ENCODE measurements at regions not wholly inside any gene's neighbourhood (a gene's known extent, or its start where the extent isn't known, plus 50 kb on each side); places are given as distances from the start of the nearest gene placed in this dataset.
A peak's percentile ranks its signal among the peaks of the same experiment; 100 is the strongest.

- no peak for TF ChIP-seq KAT7 (CRISPR knock-in tag; IDR thresholded peaks at IDR 0.05; ENCODE audit: borderline replicate concordance)
- TF ChIP-seq GRHL1 (CRISPR knock-in tag; conservative IDR thresholded peaks at IDR 0.05) = no peak
- TF ChIP-seq ZNF256 (CRISPR knock-in tag; conservative IDR thresholded peaks at IDR 0.05) = no peak
- TF ChIP-seq, protein P1, sequence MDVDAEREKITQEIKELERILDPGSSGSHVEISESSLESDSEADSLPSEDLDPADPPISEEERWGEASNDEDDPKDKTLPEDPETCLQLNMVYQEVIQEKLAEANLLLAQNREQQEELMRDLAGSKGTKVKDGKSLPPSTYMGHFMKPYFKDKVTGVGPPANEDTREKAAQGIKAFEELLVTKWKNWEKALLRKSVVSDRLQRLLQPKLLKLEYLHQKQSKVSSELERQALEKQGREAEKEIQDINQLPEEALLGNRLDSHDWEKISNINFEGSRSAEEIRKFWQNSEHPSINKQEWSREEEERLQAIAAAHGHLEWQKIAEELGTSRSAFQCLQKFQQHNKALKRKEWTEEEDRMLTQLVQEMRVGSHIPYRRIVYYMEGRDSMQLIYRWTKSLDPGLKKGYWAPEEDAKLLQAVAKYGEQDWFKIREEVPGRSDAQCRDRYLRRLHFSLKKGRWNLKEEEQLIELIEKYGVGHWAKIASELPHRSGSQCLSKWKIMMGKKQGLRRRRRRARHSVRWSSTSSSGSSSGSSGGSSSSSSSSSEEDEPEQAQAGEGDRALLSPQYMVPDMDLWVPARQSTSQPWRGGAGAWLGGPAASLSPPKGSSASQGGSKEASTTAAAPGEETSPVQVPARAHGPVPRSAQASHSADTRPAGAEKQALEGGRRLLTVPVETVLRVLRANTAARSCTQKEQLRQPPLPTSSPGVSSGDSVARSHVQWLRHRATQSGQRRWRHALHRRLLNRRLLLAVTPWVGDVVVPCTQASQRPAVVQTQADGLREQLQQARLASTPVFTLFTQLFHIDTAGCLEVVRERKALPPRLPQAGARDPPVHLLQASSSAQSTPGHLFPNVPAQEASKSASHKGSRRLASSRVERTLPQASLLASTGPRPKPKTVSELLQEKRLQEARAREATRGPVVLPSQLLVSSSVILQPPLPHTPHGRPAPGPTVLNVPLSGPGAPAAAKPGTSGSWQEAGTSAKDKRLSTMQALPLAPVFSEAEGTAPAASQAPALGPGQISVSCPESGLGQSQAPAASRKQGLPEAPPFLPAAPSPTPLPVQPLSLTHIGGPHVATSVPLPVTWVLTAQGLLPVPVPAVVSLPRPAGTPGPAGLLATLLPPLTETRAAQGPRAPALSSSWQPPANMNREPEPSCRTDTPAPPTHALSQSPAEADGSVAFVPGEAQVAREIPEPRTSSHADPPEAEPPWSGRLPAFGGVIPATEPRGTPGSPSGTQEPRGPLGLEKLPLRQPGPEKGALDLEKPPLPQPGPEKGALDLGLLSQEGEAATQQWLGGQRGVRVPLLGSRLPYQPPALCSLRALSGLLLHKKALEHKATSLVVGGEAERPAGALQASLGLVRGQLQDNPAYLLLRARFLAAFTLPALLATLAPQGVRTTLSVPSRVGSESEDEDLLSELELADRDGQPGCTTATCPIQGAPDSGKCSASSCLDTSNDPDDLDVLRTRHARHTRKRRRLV (CRISPR knock-in tag; IDR thresholded peaks at IDR 0.05) = no peak
- TF ChIP-seq NRL (CRISPR knock-in tag; IDR thresholded peaks at IDR 0.05; ENCODE audit: borderline replicate concordance) = no peak
- no peak for TF ChIP-seq ZNF430 (CRISPR knock-in tag; IDR thresholded peaks at IDR 0.05)
- TF ChIP-seq MBNL3 (CRISPR knock-in tag; conservative IDR thresholded peaks at IDR 0.05) = no peak
- TF ChIP-seq BCL6 (CRISPR knock-in tag; IDR thresholded peaks at IDR 0.05) = peak; percentile 92
- TF ChIP-seq KLF9 (CRISPR knock-in tag; IDR thresholded peaks at IDR 0.05; ENCODE audit: low read depth) = no peak
- no peak for TF ChIP-seq SYNCRIP (IDR thresholded peaks at IDR 0.05; ENCODE audit: insufficient read depth, low read depth, low read length)
- TF ChIP-seq, protein P2, sequence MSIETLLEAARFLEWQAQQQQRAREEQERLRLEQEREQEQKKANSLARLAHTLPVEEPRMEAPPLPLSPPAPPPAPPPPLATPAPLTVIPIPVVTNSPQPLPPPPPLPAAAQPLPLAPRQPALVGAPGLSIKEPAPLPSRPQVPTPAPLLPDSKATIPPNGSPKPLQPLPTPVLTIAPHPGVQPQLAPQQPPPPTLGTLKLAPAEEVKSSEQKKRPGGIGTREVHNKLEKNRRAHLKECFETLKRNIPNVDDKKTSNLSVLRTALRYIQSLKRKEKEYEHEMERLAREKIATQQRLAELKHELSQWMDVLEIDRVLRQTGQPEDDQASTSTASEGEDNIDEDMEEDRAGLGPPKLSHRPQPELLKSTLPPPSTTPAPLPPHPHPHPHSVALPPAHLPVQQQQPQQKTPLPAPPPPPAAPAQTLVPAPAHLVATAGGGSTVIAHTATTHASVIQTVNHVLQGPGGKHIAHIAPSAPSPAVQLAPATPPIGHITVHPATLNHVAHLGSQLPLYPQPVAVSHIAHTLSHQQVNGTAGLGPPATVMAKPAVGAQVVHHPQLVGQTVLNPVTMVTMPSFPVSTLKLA (IDR thresholded peaks at IDR 0.05) = no peak
- TF ChIP-seq MYC (CRISPR knock-in tag; IDR thresholded peaks at IDR 0.05; ENCODE audit: borderline replicate concordance) = no peak
- no peak for TF ChIP-seq CREB1 (IDR thresholded peaks at IDR 0.05)
- TF ChIP-seq CREB1 (CRISPR knock-in tag; IDR thresholded peaks at IDR 0.05) = no peak
- TF ChIP-seq, protein P3, sequence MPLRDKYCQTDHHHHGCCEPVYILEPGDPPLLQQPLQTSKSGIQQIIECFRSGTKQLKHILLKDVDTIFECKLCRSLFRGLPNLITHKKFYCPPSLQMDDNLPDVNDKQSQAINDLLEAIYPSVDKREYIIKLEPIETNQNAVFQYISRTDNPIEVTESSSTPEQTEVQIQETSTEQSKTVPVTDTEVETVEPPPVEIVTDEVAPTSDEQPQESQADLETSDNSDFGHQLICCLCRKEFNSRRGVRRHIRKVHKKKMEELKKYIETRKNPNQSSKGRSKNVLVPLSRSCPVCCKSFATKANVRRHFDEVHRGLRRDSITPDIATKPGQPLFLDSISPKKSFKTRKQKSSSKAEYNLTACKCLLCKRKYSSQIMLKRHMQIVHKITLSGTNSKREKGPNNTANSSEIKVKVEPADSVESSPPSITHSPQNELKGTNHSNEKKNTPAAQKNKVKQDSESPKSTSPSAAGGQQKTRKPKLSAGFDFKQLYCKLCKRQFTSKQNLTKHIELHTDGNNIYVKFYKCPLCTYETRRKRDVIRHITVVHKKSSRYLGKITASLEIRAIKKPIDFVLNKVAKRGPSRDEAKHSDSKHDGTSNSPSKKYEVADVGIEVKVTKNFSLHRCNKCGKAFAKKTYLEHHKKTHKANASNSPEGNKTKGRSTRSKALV (CRISPR knock-in tag; IDR thresholded peaks at IDR 0.05) = no peak
- no peak for TF ChIP-seq ZBTB21 (CRISPR knock-in tag; IDR thresholded peaks at IDR 0.05)
- TF ChIP-seq, protein P4, sequence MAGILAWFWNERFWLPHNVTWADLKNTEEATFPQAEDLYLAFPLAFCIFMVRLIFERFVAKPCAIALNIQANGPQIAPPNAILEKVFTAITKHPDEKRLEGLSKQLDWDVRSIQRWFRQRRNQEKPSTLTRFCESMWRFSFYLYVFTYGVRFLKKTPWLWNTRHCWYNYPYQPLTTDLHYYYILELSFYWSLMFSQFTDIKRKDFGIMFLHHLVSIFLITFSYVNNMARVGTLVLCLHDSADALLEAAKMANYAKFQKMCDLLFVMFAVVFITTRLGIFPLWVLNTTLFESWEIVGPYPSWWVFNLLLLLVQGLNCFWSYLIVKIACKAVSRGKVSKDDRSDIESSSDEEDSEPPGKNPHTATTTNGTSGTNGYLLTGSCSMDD (CRISPR knock-in tag; IDR thresholded peaks at IDR 0.05) = no peak
- TF ChIP-seq SRF (IDR thresholded peaks at IDR 0.05; ENCODE audit: low read depth, low read length) = no peak
- no peak for TF ChIP-seq ZNF746 (CRISPR knock-in tag; IDR thresholded peaks at IDR 0.05)
- TF ChIP-seq TFAP4 (IDR thresholded peaks at IDR 0.05; ENCODE audit: borderline replicate concordance, low read depth) = peak; percentile 66; the same call in 1 of the 2 replicates
These were observed 86.4 kb downstream of the ARL4C start (continued) for GRCh38 chr2:234410526-234410925.

Measured in HepG2 (cell line).